Testis (tissue), 2 donors: ENCODE measurements at regions not wholly inside any gene's neighbourhood (a gene's known extent, or its start where the extent isn't known, plus 50 kb on each side); places are given as distances from the start of the nearest gene placed in this dataset.

Source experiments
- CTCF ChIP-seq, 3 experiments: fragments of 450-650 bp in 2 of 3; fragments of 200-600 bp in 1 of 3; sonication (generic) in 1 of 3; IDR thresholded peaks; one replicate each; pipeline ENCODE4 v1.5.1; 2016 to 2019; ENCODE audit warnings: antibody characterized with exemption in 3 of 3, mild to moderate bottlenecking in 2 of 3, moderate library complexity in 1 of 3
- POLR2A ChIP-seq: fragments of 450-650 bp; IDR thresholded peaks from one replicate; pipeline ENCODE4 v1.6.1; 2017; ENCODE audit warnings: antibody characterized with exemption, mild to moderate bottlenecking, moderate library complexity

GRCh38 chr4:42315231-42315630, 82.1 kb upstream of the SHISA3 start:
- no peak for TF ChIP-seq CTCF (IDR thresholded peaks at IDR 0.05)
- TF ChIP-seq POLR2A = no peak
